Lower leg skin (tissue), 3 donors: ENCODE measurements at regions not wholly inside any gene's neighbourhood (a gene's known extent, or its start where the extent isn't known, plus 50 kb on each side); places are given as distances from the start of the nearest gene placed in this dataset.

Experiments
- POLR2A ChIP-seq, 2 donors: fragments of 450-650 bp; IDR thresholded peaks; one replicate each; pipeline ENCODE4 v1.6.1; 2016 to 2017; ENCODE audit warnings: antibody characterized with exemption in 2 of 2, mild to moderate bottlenecking in 1 of 2, moderate library complexity in 1 of 2
- TF ChIP-seq, protein P1 (sequence below), 3 donors: fragments of 450-650 bp; IDR thresholded peaks; one replicate each; pipeline ENCODE4 v1.5.1; 2016; ENCODE audit warnings: antibody characterized with exemption in 3 of 3, mild to moderate bottlenecking in 3 of 3, moderate library complexity in 2 of 3

- TF ChIP-seq, protein P1, sequence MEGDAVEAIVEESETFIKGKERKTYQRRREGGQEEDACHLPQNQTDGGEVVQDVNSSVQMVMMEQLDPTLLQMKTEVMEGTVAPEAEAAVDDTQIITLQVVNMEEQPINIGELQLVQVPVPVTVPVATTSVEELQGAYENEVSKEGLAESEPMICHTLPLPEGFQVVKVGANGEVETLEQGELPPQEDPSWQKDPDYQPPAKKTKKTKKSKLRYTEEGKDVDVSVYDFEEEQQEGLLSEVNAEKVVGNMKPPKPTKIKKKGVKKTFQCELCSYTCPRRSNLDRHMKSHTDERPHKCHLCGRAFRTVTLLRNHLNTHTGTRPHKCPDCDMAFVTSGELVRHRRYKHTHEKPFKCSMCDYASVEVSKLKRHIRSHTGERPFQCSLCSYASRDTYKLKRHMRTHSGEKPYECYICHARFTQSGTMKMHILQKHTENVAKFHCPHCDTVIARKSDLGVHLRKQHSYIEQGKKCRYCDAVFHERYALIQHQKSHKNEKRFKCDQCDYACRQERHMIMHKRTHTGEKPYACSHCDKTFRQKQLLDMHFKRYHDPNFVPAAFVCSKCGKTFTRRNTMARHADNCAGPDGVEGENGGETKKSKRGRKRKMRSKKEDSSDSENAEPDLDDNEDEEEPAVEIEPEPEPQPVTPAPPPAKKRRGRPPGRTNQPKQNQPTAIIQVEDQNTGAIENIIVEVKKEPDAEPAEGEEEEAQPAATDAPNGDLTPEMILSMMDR (IDR thresholded peaks at IDR 0.05) = no peak
- no peak for TF ChIP-seq POLR2A (IDR thresholded peaks at IDR 0.05)
Measured at GRCh38 chr5:20514145-20514544, 526.1 kb upstream of the CDH18 start.
